GM12878 (cell line): ENCODE measurements at regions not wholly inside any gene's neighbourhood (a gene's known extent, or its start where the extent isn't known, plus 50 kb on each side); places are given as distances from the start of the nearest gene placed in this dataset. TPM values are rescaled to one million over a fixed set of nuclear protein-coding genes. Genes with fewer than 3 reads are reported as not detected.

Experiments
- small RNA-seq: library from RNA; depleted of rRNA; stranded (forward); fragments of <200 nt; gene quantifications from one replicate; pipeline ENCODE3, GENCODE V24; 2014

Small RNAs in the stretch of these regions (small RNA-seq; reads per million reads assigned to genes)
- not detected for gene RF00019
